Mammary epithelial cell (primary cell): ENCODE measurements at regions not wholly inside any gene's neighbourhood (a gene's known extent, or its start where the extent isn't known, plus 50 kb on each side); places are given as distances from the start of the nearest gene placed in this dataset.

Source experiments
- CTCF ChIP-seq, 2 donors: IDR thresholded peaks in 1 of 2; conservative IDR thresholded peaks in 1 of 2; 2 replicates each; pipeline ENCODE4 v1.5.1; 2011 to 2012; ENCODE audit warnings: inconsistent platforms in 2 of 2, low read length in 2 of 2, mild to moderate bottlenecking in 2 of 2, control low read depth in 1 of 2, low read depth in 1 of 2; ENCODE audit not compliant: insufficient read depth in 1 of 2; ENCODE audit errors: extremely low read depth in 1 of 2
- EZH2 ChIP-seq: IDR thresholded peaks from 2 replicates; pipeline ENCODE4 v1.6.1; 2012; ENCODE audit warnings: low read length, inconsistent platforms, borderline replicate concordance

GRCh38 chr1:73722055-73722454, 475.9 kb downstream of the LRRIQ3 start:
- TF ChIP-seq CTCF (conservative IDR thresholded peaks at IDR 0.05 in 1 of 2, IDR thresholded peaks at IDR 0.05 in 1 of 2; ENCODE audit: extremely low read depth in 1 of 2, insufficient read depth in 1 of 2, low read depth in 1 of 2, low read length in 2 of 2) (no peak), EZH2 (no peak)
